HG03097 (cell line): ENCODE measurements at regions not wholly inside any gene's neighbourhood (a gene's known extent, or its start where the extent isn't known, plus 50 kb on each side); places are given as distances from the start of the nearest gene placed in this dataset.
"Not testable (repeated sequence)": the region's sequence is repeated elsewhere in the genome, so short reads cannot be mapped to it uniquely, and the experiment has no call there.

ENCODE experiments used
- ATAC-seq: cut with Tn5 transposase; IDR thresholded peaks from one replicate; pipeline ENCODE4 v1.9.1; 2021; ENCODE audit not compliant: unreplicated experiment, low FRiP score

DNA sequence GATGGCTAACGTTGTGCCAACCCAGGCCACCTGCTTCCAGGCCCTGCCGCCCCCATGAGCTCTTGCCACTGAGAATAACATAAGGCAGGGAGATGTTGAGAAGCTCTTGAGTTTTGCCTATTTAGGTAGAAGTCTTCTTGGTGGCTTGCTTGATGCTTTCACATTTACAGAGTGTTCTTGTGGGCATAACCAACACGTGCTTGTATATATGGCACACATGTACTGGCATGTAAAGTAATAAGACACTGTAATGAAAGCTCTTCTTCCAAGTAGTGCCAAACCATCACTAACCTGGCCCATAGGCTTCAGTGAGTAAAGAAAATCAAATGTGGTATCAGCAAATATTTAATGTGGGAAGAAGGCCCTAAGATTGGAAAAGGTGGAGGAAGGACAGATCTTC lies 146.9 kb upstream of the CITED2 start:
- no peak for ATAC-seq

DNA sequence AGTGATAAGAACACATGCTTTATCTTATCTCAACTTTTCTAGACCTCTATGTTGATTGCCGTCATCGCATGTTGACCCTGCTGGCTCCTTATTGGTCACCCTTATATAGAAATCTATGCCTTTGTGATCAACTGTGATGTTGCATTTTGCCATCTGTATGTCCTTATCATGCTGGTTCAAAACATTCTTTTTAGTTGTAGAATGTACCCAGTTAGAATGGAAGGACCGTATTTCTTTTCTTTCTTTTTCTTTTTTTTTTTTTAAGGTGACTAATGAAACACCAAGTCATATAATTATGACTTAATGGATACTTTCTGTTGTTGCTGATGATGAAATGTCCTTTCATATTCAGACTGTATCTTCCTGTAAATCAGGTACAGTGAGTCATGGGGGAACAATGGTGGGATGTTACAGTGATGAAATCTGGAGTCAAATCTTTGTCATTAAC lies 145.9 kb upstream of the CITED2 start:
- ATAC-seq: no peak

DNA sequence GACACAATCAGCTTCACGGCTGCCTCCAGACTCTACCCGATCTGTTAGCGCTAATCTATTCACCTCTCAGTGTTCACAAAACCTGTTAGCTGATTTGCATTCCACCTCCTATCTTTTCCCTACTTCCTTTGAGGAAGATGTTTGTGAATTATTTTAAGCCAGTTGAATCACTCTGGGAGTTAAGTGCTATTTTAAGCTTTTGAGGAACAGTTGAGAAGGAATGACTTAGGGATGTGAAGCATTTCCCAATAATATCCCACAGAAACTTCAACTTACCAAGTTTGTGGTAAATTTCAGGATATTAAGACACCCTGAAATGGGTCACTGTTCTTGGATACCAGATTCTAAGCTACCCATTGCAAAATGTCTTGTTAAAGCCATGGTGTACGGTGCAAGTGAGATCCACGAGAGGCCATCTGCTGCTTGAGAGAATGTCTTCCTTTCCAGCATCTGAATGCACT lies 145.2 kb upstream of the CITED2 start:
- ATAC-seq: no peak

DNA sequence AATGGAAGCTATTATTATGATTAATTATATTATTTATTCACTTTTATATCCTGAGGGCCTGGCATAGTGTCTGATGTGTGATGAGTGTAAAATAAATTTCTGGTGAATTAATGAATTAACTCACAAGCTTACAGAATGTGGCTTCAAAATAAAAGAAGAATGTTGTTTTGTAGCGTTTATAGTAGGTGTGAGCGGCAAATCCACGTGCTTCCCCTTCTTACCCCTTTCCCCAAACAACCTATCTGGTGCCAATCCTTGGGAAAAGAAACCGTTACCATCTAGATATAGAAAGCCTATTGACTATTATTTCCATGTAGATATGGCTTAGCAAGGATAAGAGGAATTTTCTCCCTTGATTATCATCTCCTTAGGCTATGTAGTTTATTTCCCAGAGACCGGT lies 144.6 kb upstream of the CITED2 start:
- no peak for ATAC-seq

DNA sequence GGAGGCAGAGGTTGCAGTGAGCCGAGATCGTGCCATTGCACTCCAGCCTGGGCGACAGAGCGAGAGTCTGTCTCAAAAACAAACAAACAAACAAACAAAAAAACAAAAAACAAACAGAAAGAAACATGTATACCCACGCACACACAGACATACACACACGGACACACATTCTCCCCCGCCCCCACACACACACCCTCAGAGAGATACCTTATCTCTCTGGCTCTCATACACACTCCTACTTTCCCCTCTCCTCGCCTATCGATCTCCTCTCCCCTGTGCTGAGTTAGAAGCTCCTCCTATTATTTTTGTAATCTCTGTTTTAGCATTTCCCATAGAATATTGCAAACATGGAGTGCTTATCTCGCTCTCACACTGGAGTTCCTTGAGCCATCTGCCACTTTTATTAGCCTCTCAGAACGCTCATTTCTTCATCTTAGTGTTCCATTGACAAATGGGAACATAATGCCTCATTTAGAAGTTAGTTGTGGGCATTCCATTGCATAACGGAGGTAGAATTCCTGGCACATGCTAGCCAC lies 144.2 kb upstream of the CITED2 start:
- no peak for ATAC-seq

DNA sequence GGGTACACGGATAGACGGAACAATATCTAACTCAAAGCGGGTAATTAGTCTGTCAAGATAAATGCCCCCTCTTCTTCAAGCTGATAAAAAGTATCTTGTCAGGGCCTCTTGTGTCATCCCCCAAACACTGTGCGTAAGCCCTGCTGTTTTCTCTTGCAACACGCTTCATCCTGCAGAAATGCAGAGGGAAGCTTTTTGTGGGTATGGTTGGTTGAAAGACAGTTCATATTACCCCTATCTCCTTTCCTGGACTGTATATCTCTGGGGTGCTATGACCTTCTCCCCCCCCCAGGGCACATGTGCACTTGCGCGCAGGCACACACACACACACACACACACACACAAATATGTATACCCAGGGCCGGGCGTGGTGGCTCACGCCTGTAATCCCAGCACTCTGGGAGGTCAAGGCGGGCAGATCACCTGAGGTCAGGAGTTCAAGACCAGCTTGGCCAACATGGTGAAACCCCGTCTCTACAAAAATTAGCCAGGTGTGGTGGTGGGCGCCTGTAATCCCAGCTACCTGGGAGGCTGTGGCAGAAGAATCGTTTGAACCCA lies 143.6 kb upstream of the CITED2 start:
- ATAC-seq: not testable (repeated sequence)

DNA sequence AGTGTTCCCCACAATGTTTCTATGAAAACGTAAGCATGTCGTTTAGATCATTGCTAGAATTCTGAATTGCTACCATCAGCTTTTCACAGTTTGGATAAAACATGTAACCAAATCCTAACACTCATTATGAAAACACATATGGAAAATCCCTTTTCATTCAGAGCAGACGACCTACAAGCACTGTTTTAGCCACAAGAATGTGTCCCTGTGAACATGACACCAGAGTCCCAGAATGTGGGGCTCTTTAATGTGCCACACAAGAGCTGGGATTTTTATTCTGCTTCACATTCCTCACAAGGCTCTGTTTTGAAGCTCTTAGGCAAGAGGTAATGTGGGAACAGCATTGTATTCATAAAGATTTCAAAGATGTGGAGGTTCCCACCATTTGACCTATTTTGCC lies 141.1 kb upstream of the CITED2 start:
- no peak for ATAC-seq

DNA sequence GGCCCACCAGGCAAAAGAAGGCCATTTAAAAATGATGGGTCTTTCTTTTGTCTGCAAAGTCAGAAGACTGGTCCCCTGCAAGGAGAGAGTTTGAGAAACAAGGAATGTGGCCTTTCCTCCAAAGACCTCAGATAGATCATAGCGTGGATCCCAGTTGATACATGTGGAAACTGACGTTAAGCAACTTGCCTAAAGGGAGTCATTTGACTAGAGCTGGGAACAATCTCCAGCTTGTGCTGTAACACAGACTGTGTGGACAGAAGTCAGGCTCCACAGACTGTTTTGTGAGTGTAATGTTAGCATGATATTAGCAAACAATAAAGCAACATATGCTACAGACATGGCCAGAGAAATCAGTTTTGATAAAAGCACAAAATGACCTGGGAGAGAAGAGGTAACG lies 140.4 kb upstream of the CITED2 start:
- ATAC-seq: no peak

DNA sequence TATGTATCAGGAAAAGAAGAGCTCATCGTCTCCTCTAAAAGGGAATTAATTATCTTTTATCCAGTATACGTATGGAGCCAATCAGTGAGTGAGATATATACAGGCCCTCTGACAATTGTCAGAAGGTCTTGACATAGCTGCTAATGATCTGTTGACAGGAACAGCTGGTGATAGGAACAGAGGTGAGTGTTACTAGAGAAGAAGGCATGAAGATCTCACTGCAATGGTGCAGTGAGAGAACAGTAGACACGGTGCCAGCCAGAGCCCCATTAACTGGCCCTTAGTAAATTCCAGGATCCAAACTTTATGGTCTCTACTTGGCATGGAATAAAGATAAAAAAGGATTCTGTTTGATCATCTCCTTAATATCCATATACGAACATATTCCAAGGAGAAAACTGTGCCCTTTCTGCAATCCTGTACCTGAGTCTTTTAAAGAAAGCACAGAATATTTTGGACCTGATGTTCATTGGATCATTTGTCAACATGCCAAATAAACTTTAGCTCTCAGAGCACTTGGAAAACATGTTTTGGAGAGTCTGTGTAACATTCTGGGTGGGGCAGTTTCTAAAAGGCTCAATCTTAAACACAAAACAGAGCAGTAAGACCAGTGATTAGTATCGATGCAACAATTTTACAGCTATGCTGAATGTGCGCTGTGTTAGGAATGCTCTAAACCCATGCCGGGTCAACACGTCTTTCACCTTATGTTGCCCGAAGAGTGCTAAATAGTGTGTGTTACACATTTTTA lies 135.8 kb upstream of the CITED2 start:
- no peak for ATAC-seq

DNA sequence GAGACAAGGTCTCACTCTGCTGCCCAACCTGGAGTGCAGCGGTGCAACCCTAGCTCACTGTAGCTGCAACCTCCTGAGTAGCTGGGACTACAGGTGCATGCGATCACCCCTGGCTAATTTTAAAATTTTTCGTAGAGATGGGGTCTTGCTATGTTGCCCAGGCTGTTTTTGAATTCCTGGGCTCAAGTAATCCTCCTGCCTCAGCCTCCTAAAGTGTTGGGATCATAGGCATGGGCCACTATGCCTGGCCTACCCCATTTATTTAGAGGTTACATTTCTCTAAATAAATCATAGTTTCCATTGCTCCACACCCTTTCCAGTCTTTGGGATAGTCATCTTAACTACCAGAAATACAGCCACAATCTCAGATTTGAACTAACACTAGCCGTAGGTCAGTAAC lies 134.7 kb upstream of the CITED2 start:
- no peak for ATAC-seq

DNA sequence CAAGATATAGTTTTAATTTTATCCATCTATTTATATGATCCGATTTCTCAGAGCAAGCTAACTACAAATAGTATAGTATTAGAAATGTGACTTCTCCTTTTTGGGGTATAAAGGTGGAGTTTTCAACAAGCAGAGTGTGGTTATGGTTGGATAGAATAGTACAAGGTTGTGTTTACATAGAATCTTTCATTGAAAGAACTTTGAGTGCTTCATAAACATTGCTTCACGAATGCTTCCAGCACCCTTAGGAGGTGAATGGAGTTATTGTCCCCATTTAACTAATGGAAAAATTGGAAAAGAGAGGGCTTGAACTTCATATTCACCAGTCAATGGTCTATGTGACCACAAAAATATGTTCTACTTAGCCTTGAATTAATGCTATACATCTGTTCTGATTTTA lies 134.1 kb upstream of the CITED2 start:
- ATAC-seq: no peak

DNA sequence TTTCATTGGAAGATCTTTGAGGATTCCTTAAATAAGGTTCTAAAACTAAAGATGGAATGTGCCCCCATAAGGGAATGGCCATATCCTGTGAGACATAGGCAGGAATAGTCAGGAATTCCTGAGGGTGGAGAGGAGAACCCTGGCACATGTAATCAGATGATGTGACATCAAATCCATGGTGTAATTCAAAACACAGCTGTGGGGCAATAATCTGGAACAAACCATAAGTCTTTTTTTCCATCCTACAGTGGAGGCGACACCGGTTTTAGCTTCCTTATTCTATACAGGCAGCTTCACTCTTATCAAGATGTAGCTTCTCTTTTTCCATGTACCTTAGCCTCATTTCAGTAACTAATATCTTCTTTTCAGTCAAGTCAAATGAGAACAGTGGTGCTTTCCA lies 133.6 kb upstream of the CITED2 start:
- no peak for ATAC-seq

DNA sequence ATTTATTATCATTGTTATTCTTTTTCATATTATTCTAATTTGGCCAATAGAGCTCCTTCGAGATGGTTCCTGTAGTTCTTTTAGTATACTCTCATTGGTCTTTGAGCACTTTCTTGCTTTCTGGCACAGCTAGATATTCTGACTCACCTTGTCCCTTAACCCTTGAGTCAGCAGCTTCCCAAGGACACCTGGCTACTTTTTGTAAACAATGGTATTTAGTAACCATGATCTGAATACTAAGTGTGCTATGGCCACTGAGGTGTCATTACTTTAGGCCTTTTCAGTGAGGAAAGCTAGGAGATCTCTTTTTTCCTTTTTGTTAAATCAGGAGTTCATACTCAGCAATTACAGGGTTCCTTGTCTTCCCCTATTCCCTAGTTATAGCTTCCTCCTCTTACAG lies 126.5 kb upstream of the CITED2 start:
- no peak for ATAC-seq

DNA sequence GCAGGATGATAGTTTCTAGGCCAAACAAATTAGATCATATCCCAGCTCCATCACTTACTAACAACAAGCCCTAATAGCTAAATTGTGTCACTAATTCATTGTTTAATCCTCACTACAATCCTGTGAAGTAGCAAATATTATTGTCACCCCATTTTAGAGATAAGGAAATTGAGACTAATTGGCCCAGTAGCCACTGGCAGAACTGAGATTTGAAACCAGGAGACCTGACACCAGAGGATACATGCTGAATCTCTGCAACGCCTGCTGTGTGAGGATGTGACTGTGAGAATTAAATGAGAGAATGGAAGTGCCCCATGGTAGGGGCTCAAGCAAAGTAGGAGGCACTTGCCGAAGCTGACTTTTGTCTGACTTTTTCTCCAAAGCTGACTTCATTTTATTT lies 124.3 kb upstream of the CITED2 start:
- ATAC-seq: no peak

DNA sequence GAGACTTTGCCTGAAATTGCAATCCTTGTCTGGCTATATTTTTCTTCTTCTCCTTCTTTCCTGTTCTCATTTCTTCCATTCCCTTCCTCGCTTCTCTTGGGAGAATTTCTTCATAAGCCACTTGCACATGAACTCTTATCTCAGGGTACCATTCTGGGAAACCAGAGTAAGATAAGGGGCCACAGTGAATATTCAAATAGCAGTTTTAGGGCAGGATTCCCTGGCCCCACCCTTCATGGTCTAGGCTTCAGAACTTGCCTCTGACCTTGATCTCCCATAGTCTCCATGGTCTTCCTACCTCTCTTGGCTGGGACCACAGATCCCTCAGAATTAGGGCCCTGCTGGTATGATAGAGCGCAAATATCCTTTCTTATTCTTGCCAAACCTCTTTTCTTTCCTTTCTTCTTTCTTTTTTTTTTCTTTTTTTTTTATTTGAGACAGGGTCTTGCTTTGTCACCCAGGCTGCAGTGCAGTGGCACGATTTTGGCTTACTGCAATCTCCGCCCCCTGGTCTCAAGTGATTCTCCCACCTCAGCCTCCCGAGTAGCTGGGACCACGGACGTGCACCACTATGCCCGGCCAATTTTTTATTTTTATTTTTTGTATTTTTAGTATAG lies 123.0 kb upstream of the CITED2 start:
- ATAC-seq: no peak

DNA sequence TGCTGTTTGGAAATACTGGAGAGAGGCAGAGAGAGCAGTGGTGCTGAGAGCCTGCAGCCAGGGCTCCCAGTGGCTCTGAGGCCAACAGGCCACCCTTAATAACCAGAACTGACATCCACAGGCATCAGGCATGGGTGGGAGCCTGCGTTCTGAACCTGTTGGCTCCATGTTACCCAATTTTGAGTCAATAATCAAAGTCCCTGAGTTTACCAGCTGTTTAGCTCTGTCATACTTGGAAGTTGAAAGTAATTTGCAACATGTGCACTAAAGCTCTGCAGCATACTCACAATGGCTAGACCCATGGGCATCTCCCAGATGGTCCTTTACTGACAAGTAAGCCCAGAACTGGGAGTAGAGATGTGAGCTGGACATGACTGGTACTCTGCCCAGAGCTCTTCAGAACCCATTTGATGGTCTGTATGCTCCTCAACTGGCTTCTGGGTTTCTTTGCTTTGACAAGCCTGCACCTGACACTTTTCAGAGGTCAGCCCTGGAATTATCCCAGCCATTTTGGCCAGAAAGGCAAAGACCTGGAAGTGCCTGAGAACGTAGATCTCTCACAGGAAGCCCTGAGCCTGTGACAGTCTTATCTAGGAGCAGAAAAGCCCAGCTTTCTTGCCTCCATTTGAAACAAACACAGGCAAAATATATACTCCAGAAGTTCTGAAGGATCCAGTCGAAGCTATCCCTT lies 122.4 kb upstream of the CITED2 start:
- ATAC-seq: no peak

DNA sequence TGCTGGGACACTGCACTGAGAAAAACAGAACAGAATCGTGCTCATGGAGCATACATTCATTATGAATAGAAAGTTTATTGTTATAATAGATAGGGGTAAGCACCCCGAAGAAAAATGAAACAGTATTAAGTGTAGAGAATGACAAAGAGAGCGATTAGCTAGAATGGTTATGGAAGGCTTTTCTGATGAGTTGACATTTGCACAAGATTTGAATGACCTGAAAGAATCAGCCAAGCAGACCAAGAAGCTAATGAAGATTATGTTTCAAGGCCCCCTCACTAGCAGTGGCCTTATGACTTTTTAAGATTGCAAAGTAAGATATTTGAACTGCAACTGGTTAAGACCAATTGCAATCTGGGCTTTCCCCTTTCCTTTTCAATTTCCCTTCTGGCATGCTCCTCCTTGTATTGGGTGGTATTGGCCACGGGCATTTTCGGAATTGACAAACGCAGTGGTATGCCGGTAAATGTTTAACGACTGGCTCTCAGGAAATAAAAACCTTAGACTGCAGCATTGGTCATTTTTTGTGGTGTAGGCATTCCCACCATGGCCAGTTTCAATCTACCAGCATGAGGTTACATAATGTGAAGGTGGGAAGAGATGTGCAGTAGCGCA lies 120.0 kb upstream of the CITED2 start:
- ATAC-seq: no peak

DNA sequence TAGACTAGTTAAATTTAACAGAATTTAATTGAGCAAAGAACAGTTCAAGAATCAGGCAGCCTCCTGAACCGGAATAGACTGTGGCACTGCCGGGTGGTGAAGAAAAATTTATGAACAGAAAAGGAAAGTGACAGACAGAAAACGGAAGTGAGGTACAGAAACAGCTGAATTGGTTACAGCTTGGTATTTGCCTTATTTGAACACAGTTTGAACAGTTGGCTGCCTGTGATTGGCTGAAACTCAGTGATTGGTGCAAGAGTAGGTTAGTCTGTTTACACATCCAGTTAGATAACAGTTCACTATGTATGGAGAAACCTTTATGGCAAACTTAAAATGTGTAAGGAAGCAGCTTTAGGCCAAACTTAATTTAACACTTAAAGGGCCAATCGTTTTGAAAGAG lies 116.0 kb upstream of the CITED2 start:
- ATAC-seq: no peak

DNA sequence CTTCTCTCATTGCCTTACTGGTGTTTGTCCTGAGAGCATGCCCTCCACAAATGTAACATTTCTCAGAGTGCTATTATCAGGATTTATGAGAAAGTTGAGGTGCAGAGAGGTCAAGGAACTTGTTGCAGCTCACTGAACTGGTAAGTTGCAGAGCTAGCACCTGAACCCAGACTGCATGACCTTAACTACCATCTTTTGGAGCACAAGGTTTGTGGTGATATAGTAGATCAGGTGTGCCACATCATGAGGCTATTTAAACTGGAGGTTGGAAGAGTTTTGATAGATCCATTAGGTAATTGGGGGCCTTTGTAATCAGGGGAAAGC lies 112.0 kb upstream of the CITED2 start:
- ATAC-seq: no peak

DNA sequence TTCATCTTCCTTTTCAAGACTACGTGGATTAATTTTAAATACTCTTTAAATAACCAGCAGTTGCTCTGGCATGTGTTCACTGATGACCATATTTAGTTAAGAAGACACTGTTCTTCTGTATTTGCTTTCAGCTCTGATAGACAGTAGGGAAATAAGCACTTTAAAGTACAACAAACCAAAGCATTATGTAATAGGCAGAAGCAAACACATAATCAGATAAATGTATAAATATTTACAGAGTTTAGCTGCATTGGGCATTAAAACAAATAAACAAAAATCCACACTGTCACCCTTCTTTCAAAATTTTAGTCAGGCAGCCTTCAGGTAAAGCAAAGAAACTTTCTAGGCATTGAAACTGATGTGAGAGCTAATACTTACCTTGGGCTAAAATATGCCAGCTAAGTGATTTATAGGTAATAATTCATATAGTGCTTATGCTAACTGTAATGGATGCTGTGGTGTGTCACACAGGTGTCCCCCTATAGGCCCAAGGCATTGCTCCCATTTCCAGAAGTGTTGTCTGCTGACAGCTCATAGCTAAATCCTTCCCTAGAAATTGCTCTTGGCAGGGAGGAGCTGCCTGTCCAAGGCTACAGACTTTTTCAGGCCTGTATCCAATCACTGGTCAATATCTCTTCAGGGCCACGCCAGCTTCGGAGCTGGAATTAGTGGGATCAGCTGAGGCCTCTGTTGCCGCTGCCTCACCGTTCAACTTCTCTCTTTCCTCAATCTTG lies 111.5 kb upstream of the CITED2 start:
- ATAC-seq: no peak
